ENCODE measurements at regions not wholly inside any gene's neighbourhood (a gene's known extent, or its start where the extent isn't known, plus 50 kb on each side); places are given as distances from the start of the nearest gene placed in this dataset.

- TF ChIP-seq CTCF (IDR thresholded peaks at IDR 0.05; ENCODE audit: poor library complexity, severe bottlenecking) (no peak), EZH2 (IDR thresholded peaks at IDR 0.05; ENCODE audit: borderline replicate concordance, insufficient read depth, low read length, poor library complexity, severe bottlenecking) (no peak)
Observed at GRCh38 chr2:139424101-139424500, 643.9 kb upstream of the NXPH2 start.
